HUES48 (cell line): ENCODE measurements at regions not wholly inside any gene's neighbourhood (a gene's known extent, or its start where the extent isn't known, plus 50 kb on each side); places are given as distances from the start of the nearest gene placed in this dataset.
A peak's percentile ranks its signal among the peaks of the same experiment; 100 is the strongest.
"Not testable (repeated sequence)": the region's sequence is repeated elsewhere in the genome, so short reads cannot be mapped to it uniquely, and the experiment has no call there.

Source experiments
- H3K27ac ChIP-seq: one replicate; pipeline ENCODE4 v1.7.0; 2013; ENCODE audit warnings: low read depth, low read length, inconsistent platforms
- H3K27me3 ChIP-seq: 2 replicates; pipeline ENCODE4 v1.6.1; 2013; ENCODE audit warnings: mild to moderate bottlenecking, low read length; ENCODE audit not compliant: control insufficient read depth, insufficient read depth
- H3K36me3 ChIP-seq: 2 replicates; pipeline ENCODE4 v1.6.1; 2013; ENCODE audit warnings: low read length; ENCODE audit not compliant: control insufficient read depth, insufficient read depth
- H3K4me1 ChIP-seq: 2 replicates; pipeline ENCODE4 v1.6.1; 2013; ENCODE audit warnings: mild to moderate bottlenecking, low read length; ENCODE audit not compliant: control insufficient read depth, insufficient read depth
- H3K4me3 ChIP-seq: 2 replicates; pipeline ENCODE4 v1.5.1; 2013; ENCODE audit warnings: mild to moderate bottlenecking, low read depth, low read length
- H3K9ac ChIP-seq: 2 replicates; pipeline ENCODE4 v1.6.1; 2013; ENCODE audit warnings: mild to moderate bottlenecking, low read depth, low read length, moderate library complexity
- H3K9me3 ChIP-seq: 2 replicates; pipeline ENCODE4 v1.6.1; 2013; ENCODE audit warnings: low read length; ENCODE audit not compliant: control insufficient read depth, insufficient read depth

GRCh38 chr10:22086730-22087401, 83.3 kb upstream of the DNAJC1 start:
- H3K27me3 ChIP-seq: no peaks in the 10 kb centered on the region
- peaks cover 17% of the 10 kb centered on the region for H3K4me1 ChIP-seq
- no peaks in the 10 kb centered on the region for H3K36me3 ChIP-seq
- H3K9ac ChIP-seq: no peak overlapping the region
- no peaks in the 10 kb centered on the region; the same call in 1 of the 2 replicates for H3K9me3 ChIP-seq
- peak overlapping the region; percentile 47 for H3K27ac ChIP-seq
- H3K4me3 ChIP-seq: no peak overlapping the region

GRCh38 chr10:22079921-22080320, 76.4 kb upstream of the DNAJC1 start:
- not testable (repeated sequence) for H3K4me1 ChIP-seq, H3K4me3 ChIP-seq, H3K27me3 ChIP-seq, H3K36me3 ChIP-seq, H3K9ac ChIP-seq, H3K9me3 ChIP-seq, H3K27ac ChIP-seq

- no peaks in the 10 kb centered on the region for H3K4me1 ChIP-seq
- H3K27me3 ChIP-seq: no peaks in the 10 kb centered on the region
- H3K9ac ChIP-seq: no peak overlapping the region
- no peak overlapping the region for H3K27ac ChIP-seq
- no peak overlapping the region for H3K4me3 ChIP-seq
- H3K9me3 ChIP-seq: 0 out of 2 replicates have a peak, but pooled peaks cover 4% of the 10 kb centered on the region
- H3K36me3 ChIP-seq: no peaks in the 10 kb centered on the region
Observed at GRCh38 chr10:22071332-22071731, 67.8 kb upstream of the DNAJC1 start.

GRCh38 chr10:22067091-22067490, 63.6 kb upstream of the DNAJC1 start:
- Histone ChIP-seq H3K27ac (no peak overlapping the region), H3K27me3 (no peaks in the 10 kb centered on the region), H3K4me3 (no peak overlapping the region), H3K4me1 (no peaks in the 10 kb centered on the region), H3K9me3 (0 out of 2 replicates have a peak, but pooled peaks cover 4% of the 10 kb centered on the region), H3K9ac (no peak overlapping the region), H3K36me3 (no peaks in the 10 kb centered on the region)

- not testable (repeated sequence) for H3K4me3 ChIP-seq, H3K27me3 ChIP-seq, H3K27ac ChIP-seq, H3K9ac ChIP-seq, H3K36me3 ChIP-seq, H3K4me1 ChIP-seq
- H3K9me3 ChIP-seq: peaks cover 15% of the 10 kb centered on the region
Observed at GRCh38 chr10:22060984-22061383, 57.5 kb upstream of the DNAJC1 start.

GRCh38 chr10:22058201-22058600, 54.7 kb upstream of the DNAJC1 start:
- Histone ChIP-seq H3K4me3 (no peak overlapping the region), H3K9ac (no peak overlapping the region), H3K9me3 (peaks cover 15% of the 10 kb centered on the region), H3K27ac (no peak overlapping the region), H3K27me3 (no peaks in the 10 kb centered on the region), H3K4me1 (no peaks in the 10 kb centered on the region), H3K36me3 (no peaks in the 10 kb centered on the region)

GRCh38 chr10:22054961-22055360, 51.4 kb upstream of the DNAJC1 start:
- H3K36me3 ChIP-seq: no peaks in the 10 kb centered on the region
- H3K9me3 ChIP-seq: peaks cover 8% of the 10 kb centered on the region; the same call in 1 of the 2 replicates
- no peak overlapping the region for H3K27ac ChIP-seq
- no peak overlapping the region for H3K4me3 ChIP-seq
- H3K4me1 ChIP-seq: no peaks in the 10 kb centered on the region
- H3K27me3 ChIP-seq: no peaks in the 10 kb centered on the region
- no peak overlapping the region for H3K9ac ChIP-seq
